DND-41 (cell line): ENCODE measurements at regions not wholly inside any gene's neighbourhood (a gene's known extent, or its start where the extent isn't known, plus 50 kb on each side); places are given as distances from the start of the nearest gene placed in this dataset.

Experiments
- EZH2 ChIP-seq: IDR thresholded peaks from 3 replicates; pipeline ENCODE4 v1.6.1; 2012; ENCODE audit warnings: borderline replicate concordance, low read depth, mild to moderate bottlenecking, moderate library complexity, low read length, inconsistent platforms; ENCODE audit not compliant: severe bottlenecking
- TF ChIP-seq, protein P1 (sequence below): IDR thresholded peaks from 2 replicates; pipeline ENCODE4 v1.5.1; 2012; ENCODE audit warnings: borderline replicate concordance, low read length, moderate library complexity, mild to moderate bottlenecking; ENCODE audit not compliant: poor library complexity, severe bottlenecking; ENCODE audit errors: extremely low read depth

DNA sequence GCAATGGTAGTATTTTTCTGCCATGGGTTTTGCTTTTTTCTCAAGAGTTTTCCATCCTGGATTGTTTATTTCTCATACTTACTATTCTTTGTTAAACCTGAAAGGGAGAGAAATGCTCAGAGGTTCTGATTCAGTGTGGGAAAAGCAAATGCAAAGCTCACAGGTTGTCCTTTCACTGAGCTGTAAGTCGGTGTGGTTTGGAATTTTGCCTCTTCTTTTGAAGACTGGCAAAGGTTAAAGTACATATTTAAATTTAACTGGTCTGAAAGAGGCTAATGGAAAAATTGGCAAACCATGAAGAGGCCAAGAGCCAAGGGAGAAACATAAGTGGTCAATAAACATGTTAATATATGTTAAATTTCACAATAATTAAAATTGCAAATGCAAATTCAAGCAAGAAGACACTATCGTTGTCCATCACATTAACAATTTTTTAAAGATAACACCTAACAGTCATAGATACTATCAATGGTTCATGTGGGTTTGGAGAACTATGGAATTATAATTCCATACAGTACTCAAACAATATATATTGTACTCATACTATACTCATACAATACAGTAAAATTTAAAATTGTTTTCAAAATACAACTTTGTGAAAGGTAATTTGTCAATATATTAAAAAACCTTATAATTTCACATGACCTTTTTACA lies 246.8 kb upstream of the STT3B start:
- TF ChIP-seq, protein P1, sequence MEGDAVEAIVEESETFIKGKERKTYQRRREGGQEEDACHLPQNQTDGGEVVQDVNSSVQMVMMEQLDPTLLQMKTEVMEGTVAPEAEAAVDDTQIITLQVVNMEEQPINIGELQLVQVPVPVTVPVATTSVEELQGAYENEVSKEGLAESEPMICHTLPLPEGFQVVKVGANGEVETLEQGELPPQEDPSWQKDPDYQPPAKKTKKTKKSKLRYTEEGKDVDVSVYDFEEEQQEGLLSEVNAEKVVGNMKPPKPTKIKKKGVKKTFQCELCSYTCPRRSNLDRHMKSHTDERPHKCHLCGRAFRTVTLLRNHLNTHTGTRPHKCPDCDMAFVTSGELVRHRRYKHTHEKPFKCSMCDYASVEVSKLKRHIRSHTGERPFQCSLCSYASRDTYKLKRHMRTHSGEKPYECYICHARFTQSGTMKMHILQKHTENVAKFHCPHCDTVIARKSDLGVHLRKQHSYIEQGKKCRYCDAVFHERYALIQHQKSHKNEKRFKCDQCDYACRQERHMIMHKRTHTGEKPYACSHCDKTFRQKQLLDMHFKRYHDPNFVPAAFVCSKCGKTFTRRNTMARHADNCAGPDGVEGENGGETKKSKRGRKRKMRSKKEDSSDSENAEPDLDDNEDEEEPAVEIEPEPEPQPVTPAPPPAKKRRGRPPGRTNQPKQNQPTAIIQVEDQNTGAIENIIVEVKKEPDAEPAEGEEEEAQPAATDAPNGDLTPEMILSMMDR: no peak
- no peak for TF ChIP-seq EZH2
